Activated CD4-positive, alpha-beta T cell treated with anti-CD3 and anti-CD28 coated beads for 36 hours (primary cell): ENCODE measurements at regions not wholly inside any gene's neighbourhood (a gene's known extent, or its start where the extent isn't known, plus 50 kb on each side); places are given as distances from the start of the nearest gene placed in this dataset.
A peak's percentile ranks its signal among the peaks of the same experiment; 100 is the strongest.

Source experiments
- ATAC-seq: fragments of 200-7000 bp; cut with Tn5 transposase; one replicate; pipeline ENCODE4 v1.10.0; 2021; ENCODE audit warnings: mild to moderate bottlenecking, moderate library complexity
- CTCF ChIA-PET: fragments of 350-600 bp; sonication (Branson Sonifier 250); formaldehyde crosslinking; loops from one replicate; lab custom pipeline; 2021; ENCODE audit warnings: antibody characterized with exemption; lab: Charles Lee
- POLR2A ChIA-PET: fragments of 350-600 bp; sonication (Branson Sonifier 250); formaldehyde crosslinking; loops from one replicate; lab custom pipeline; 2021; ENCODE audit warnings: antibody characterized with exemption, inconsistent platforms; lab: Charles Lee
- DNase-seq: peaks from one replicate; pipeline ENCODE4 v3.0.0-alpha.2; 2020
- H3K27ac Mint-ChIP-seq: one replicate; pipeline ENCODE4 v1.8.0; 2021; ENCODE audit warnings: mixed read lengths
- H3K27me3 Mint-ChIP-seq: one replicate; pipeline ENCODE4 v1.8.0; 2021; ENCODE audit warnings: mixed read lengths
- H3K36me3 Mint-ChIP-seq: one replicate; pipeline ENCODE4 v1.8.0; 2021; ENCODE audit warnings: low read depth, mixed read lengths
- H3K4me1 Mint-ChIP-seq: one replicate; pipeline ENCODE4 v1.8.0; 2021; ENCODE audit warnings: mixed read lengths
- H3K4me3 Mint-ChIP-seq: one replicate; pipeline ENCODE4 v1.8.0; 2021; ENCODE audit warnings: mild to moderate bottlenecking, moderate library complexity, mixed read lengths
- H3K9me3 Mint-ChIP-seq: one replicate; pipeline ENCODE4 v1.8.0; 2021; ENCODE audit warnings: low read depth, mixed read lengths
- intact Hi-C, 2 experiments: fragments of 100-400 bp; cut with DNase I in 1 of 2; cut with micrococcal nuclease in 1 of 2; formaldehyde crosslinking; loops; one replicate each; pipeline versions ENCODE4 v1.14.2 to v1.15.1; 2022 to 2024; cut with DNase I, micrococcal nuclease

GRCh38 chr12:41932470-41932991 lies 212.1 kb downstream of the GXYLT1 start:
- CTCF ChIA-PET: no interaction called here

GRCh38 chr12:41930866-41931437 lies 213.7 kb downstream of the GXYLT1 start:
- Mint-ChIP-seq H3K27ac (no peak overlapping the region), H3K27me3 (peaks cover 27% of the 10 kb centered on the region), H3K9me3 (no peaks in the 10 kb centered on the region), H3K4me1 (peaks cover 11% of the 10 kb centered on the region), H3K36me3 (no peaks in the 10 kb centered on the region), H3K4me3 (no peak overlapping the region)
- CTCF ChIA-PET: interaction anchor here (0.7 kb wide), 1 partner anchor 93 kb away, joined by 3 read pairs; no protein-coding TSS in a partner anchor
- no peak for ATAC-seq
- DNase-seq: no peak
- intact Hi-C loops: no loop called here
- POLR2A ChIA-PET: no interaction called here

More at GRCh38 chr12:41932470-41932991, 212.1 kb downstream of the GXYLT1 start:
- intact Hi-C loops: no loop called here
- no peak overlapping the region for H3K27ac Mint-ChIP-seq
- POLR2A ChIA-PET: interaction anchor here (0.6 kb wide), 1 partner anchor 7 kb away, joined by 6 read pairs; no protein-coding TSS in a partner anchor
- H3K27me3 Mint-ChIP-seq: peaks cover 32% of the 10 kb centered on the region
- H3K36me3 Mint-ChIP-seq: no peaks in the 10 kb centered on the region
- H3K9me3 Mint-ChIP-seq: no peaks in the 10 kb centered on the region
- H3K4me1 Mint-ChIP-seq: peaks cover 11% of the 10 kb centered on the region
- DNase-seq: peak; percentile 29
- no peak for ATAC-seq
- H3K4me3 Mint-ChIP-seq: peak overlapping the region; percentile 49

- DNase-seq (no peak), ATAC-seq (no peak)
- ChIA-PET POLR2A (no interaction called here), CTCF (no interaction called here)
- Mint-ChIP-seq H3K36me3 (no peaks in the 10 kb centered on the region), H3K27me3 (peaks cover 6% of the 10 kb centered on the region), H3K27ac (no peak overlapping the region), H3K4me3 (no peak overlapping the region), H3K9me3 (no peaks in the 10 kb centered on the region), H3K4me1 (no peaks in the 10 kb centered on the region)
- intact Hi-C loops: no loop called here
Observed at GRCh38 chr12:41924111-41924510, 220.6 kb downstream of the GXYLT1 start.

- POLR2A ChIA-PET: no interaction called here
- Mint-ChIP-seq H3K27ac (no peak overlapping the region), H3K4me1 (no peaks in the 10 kb centered on the region), H3K9me3 (no peaks in the 10 kb centered on the region), H3K4me3 (no peak overlapping the region), H3K27me3 (peaks cover 8% of the 10 kb centered on the region), H3K36me3 (no peaks in the 10 kb centered on the region)
- CTCF ChIA-PET: no interaction called here
- intact Hi-C loops: no loop called here
- DNase-seq (no peak), ATAC-seq (no peak)
Observed at GRCh38 chr12:41923351-41923750, 221.3 kb downstream of the GXYLT1 start.

- Mint-ChIP-seq H3K27me3 (peaks cover 6% of the 10 kb centered on the region), H3K27ac (no peak overlapping the region), H3K4me3 (no peak overlapping the region), H3K4me1 (peaks cover 3% of the 10 kb centered on the region), H3K36me3 (no peaks in the 10 kb centered on the region), H3K9me3 (no peaks in the 10 kb centered on the region)
- DNase-seq (no peak), ATAC-seq (no peak)
- ChIA-PET CTCF (no interaction called here), POLR2A (no interaction called here)
- intact Hi-C loops: no loop called here
Observed at GRCh38 chr12:41920355-41920754, 224.3 kb downstream of the GXYLT1 start.

GRCh38 chr12:41919526-41920261 lies 225.0 kb downstream of the GXYLT1 start:
- ChIA-PET CTCF (no interaction called here), POLR2A (no interaction called here)
- Mint-ChIP-seq H3K4me3 (no peak overlapping the region), H3K27ac (no peak overlapping the region), H3K36me3 (no peaks in the 10 kb centered on the region), H3K9me3 (no peaks in the 10 kb centered on the region), H3K27me3 (peaks cover 6% of the 10 kb centered on the region), H3K4me1 (peaks cover 3% of the 10 kb centered on the region)
- no peak for ATAC-seq
- no peak for DNase-seq
- intact Hi-C loops: no loop called here

GRCh38 chr12:41919048-41919447 lies 225.6 kb downstream of the GXYLT1 start:
- DNase-seq (no peak), ATAC-seq (no peak)
- no peak overlapping the region for H3K4me3 Mint-ChIP-seq
- H3K9me3 Mint-ChIP-seq: no peaks in the 10 kb centered on the region
- intact Hi-C loops: no loop called here
- no peak overlapping the region for H3K27ac Mint-ChIP-seq
- H3K27me3 Mint-ChIP-seq: peaks cover 6% of the 10 kb centered on the region
- no peaks in the 10 kb centered on the region for H3K36me3 Mint-ChIP-seq
- ChIA-PET POLR2A (no interaction called here), CTCF (no interaction called here)
- H3K4me1 Mint-ChIP-seq: peaks cover 3% of the 10 kb centered on the region

GRCh38 chr12:41917938-41918341 lies 226.7 kb downstream of the GXYLT1 start:
- Mint-ChIP-seq H3K27ac (no peak overlapping the region), H3K9me3 (no peaks in the 10 kb centered on the region), H3K27me3 (peaks cover 6% of the 10 kb centered on the region), H3K4me3 (no peak overlapping the region), H3K4me1 (peaks cover 3% of the 10 kb centered on the region), H3K36me3 (no peaks in the 10 kb centered on the region)
- no peak for ATAC-seq
- POLR2A ChIA-PET: no interaction called here
- intact Hi-C loops: no loop called here
- CTCF ChIA-PET: interaction anchor here (1.4 kb wide), 1 partner anchor 106 kb away, joined by 6 read pairs; no protein-coding TSS in a partner anchor
- no peak for DNase-seq

GRCh38 chr12:41917181-41917580 lies 227.5 kb downstream of the GXYLT1 start:
- no peak for DNase-seq
- ATAC-seq: no peak
- no peak overlapping the region for H3K4me3 Mint-ChIP-seq
- CTCF ChIA-PET: interaction anchor here (1.4 kb wide), 1 partner anchor 107 kb away, joined by 6 read pairs; no protein-coding TSS in a partner anchor
- peaks cover 6% of the 10 kb centered on the region for H3K27me3 Mint-ChIP-seq
- no peak overlapping the region for H3K27ac Mint-ChIP-seq
- intact Hi-C loops: no loop called here
- no peaks in the 10 kb centered on the region for H3K9me3 Mint-ChIP-seq
- H3K4me1 Mint-ChIP-seq: peaks cover 3% of the 10 kb centered on the region
- H3K36me3 Mint-ChIP-seq: no peaks in the 10 kb centered on the region
- POLR2A ChIA-PET: no interaction called here

- H3K4me1 Mint-ChIP-seq: no peaks in the 10 kb centered on the region
- H3K36me3 Mint-ChIP-seq: no peaks in the 10 kb centered on the region
- DNase-seq (no peak), ATAC-seq (no peak)
- no peak overlapping the region for H3K27ac Mint-ChIP-seq
- no peak overlapping the region for H3K4me3 Mint-ChIP-seq
- H3K27me3 Mint-ChIP-seq: peaks cover 2% of the 10 kb centered on the region
- CTCF ChIA-PET: interaction anchor here (0.6 to 0.9 kb wide), 2 partner anchors 114 to 385 kb away, joined by 3 read pairs; no protein-coding TSS in a partner anchor
- POLR2A ChIA-PET: no interaction called here
- no peaks in the 10 kb centered on the region for H3K9me3 Mint-ChIP-seq
- intact Hi-C loops: no loop called here
Observed at GRCh38 chr12:41910578-41911320, 233.9 kb downstream of the GXYLT1 start.

GRCh38 chr12:41908206-41908605 lies 236.5 kb downstream of the GXYLT1 start:
- Mint-ChIP-seq H3K36me3 (no peaks in the 10 kb centered on the region), H3K27me3 (peaks cover 2% of the 10 kb centered on the region), H3K27ac (no peak overlapping the region), H3K4me3 (no peak overlapping the region), H3K4me1 (no peaks in the 10 kb centered on the region), H3K9me3 (no peaks in the 10 kb centered on the region)
- CTCF ChIA-PET: no interaction called here
- DNase-seq: no peak
- no peak for ATAC-seq
- POLR2A ChIA-PET: no interaction called here
- intact Hi-C loops: no loop called here
